Neural cell (in vitro differentiated cells): ENCODE measurements at regions not wholly inside any gene's neighbourhood (a gene's known extent, or its start where the extent isn't known, plus 50 kb on each side); places are given as distances from the start of the nearest gene placed in this dataset.

ENCODE experiments used
- H2AFZ ChIP-seq: fragments of 200-600, 300-800 bp; sonication (generic), shearing (Covaris generic); 2 replicates; pipeline ENCODE4 v1.6.0; 2014; ENCODE audit warnings: low read depth, mild to moderate bottlenecking, antibody characterized with exemption, low read length, moderate library complexity
- H3F3A ChIP-seq: fragments of 200-600 bp; shearing (Covaris generic); 2 replicates; pipeline ENCODE4 v1.6.1; 2016; ENCODE audit warnings: mild to moderate bottlenecking, moderate library complexity, mixed read lengths, antibody characterized with exemption, low read length; ENCODE audit not compliant: insufficient read depth, poor library complexity, severe bottlenecking
- H3K27ac ChIP-seq: fragments of 200-600, 300-800 bp; sonication (generic), shearing (Covaris generic); 2 replicates; pipeline ENCODE4 v1.5.1; 2014; ENCODE audit warnings: mild to moderate bottlenecking, low read length, moderate library complexity
- H3K27me3 ChIP-seq: fragments of 300-800, 200-600 bp; sonication (generic), shearing (Covaris generic); 2 replicates; pipeline ENCODE4 v1.6.0; 2014; ENCODE audit warnings: mild to moderate bottlenecking, low read depth, low read length, moderate library complexity; ENCODE audit not compliant: insufficient read depth
- H3K36me3 ChIP-seq: fragments of 300-800, 200-600 bp; sonication (generic), shearing (Covaris generic); 2 replicates; pipeline ENCODE4 v1.5.1; 2014; ENCODE audit warnings: mild to moderate bottlenecking, antibody characterized with exemption, low read length, moderate library complexity; ENCODE audit not compliant: insufficient read depth
- H3K4me2 ChIP-seq: fragments of 300-800, 200-600 bp; sonication (generic), shearing (Covaris generic); 2 replicates; pipeline ENCODE4 v1.6.0; 2014; ENCODE audit warnings: mild to moderate bottlenecking, low read length
- H3K4me3 ChIP-seq: fragments of 300-800, 200-600 bp; sonication (generic), shearing (Covaris generic); 2 replicates; pipeline ENCODE4 v1.5.1; 2014; ENCODE audit warnings: mild to moderate bottlenecking, low read length, moderate library complexity
- H3K79me2 ChIP-seq: fragments of 200-600 bp; shearing (Covaris generic); replicated peaks from 2 replicates; pipeline ENCODE4 v1.6.0; 2014; ENCODE audit warnings: mild to moderate bottlenecking, low read length, moderate library complexity; ENCODE audit not compliant: insufficient read depth
- H3K9ac ChIP-seq: fragments of 300-800, 200-600 bp; sonication (generic), shearing (Covaris generic); 2 replicates; pipeline ENCODE4 v1.6.1; 2016; ENCODE audit warnings: mild to moderate bottlenecking, low read length, mixed read lengths
- H3K9me2 ChIP-seq: fragments of 200-600 bp; shearing (Covaris generic); 2 replicates; pipeline ENCODE4 v1.6.1; 2016; ENCODE audit warnings: mild to moderate bottlenecking, low read length, mixed read lengths; ENCODE audit not compliant: insufficient read depth
- H3K9me3 ChIP-seq: fragments of 200-600, 300-800 bp; sonication (generic), shearing (Covaris generic); 2 replicates; pipeline ENCODE4 v1.6.1; 2016; ENCODE audit warnings: mild to moderate bottlenecking, mixed run types, low read length, moderate library complexity, mixed read lengths
- H4K20me1 ChIP-seq: fragments of 200-600 bp; shearing (Covaris generic); 2 replicates; pipeline ENCODE4 v1.6.1; 2016; ENCODE audit warnings: mild to moderate bottlenecking, mixed run types; ENCODE audit not compliant: insufficient read depth
- EP300 ChIP-seq: fragments of 450-650 bp; conservative IDR thresholded peaks from 2 replicates; pipeline ENCODE4 v1.6.1; 2014; ENCODE audit warnings: antibody characterized with exemption, mild to moderate bottlenecking, moderate library complexity; ENCODE audit not compliant: poor library complexity, severe bottlenecking
- EZH2 ChIP-seq: fragments of 200-600, 300-800 bp; shearing (Covaris generic), sonication (generic); IDR thresholded peaks from 2 replicates; pipeline ENCODE4 v1.6.1; 2014; ENCODE audit warnings: antibody characterized with exemption, low read length, borderline replicate concordance, mild to moderate bottlenecking; ENCODE audit not compliant: insufficient read depth, poor library complexity, severe bottlenecking
- MXI1 ChIP-seq: fragments of 450-650 bp; conservative IDR thresholded peaks from 2 replicates; pipeline ENCODE4 v1.6.1; 2014; ENCODE audit warnings: antibody characterized with exemption, mild to moderate bottlenecking; ENCODE audit not compliant: poor library complexity, severe bottlenecking
- POLR2AphosphoS5 ChIP-seq: IDR thresholded peaks from 2 replicates; pipeline ENCODE4 v1.6.1; 2012
- RAD21 ChIP-seq: fragments of 450-650 bp; conservative IDR thresholded peaks from 2 replicates; pipeline ENCODE4 v1.6.1; 2014; ENCODE audit warnings: antibody characterized with exemption, mild to moderate bottlenecking, moderate library complexity
- REST ChIP-seq: IDR thresholded peaks from 2 replicates; pipeline ENCODE4 v1.6.1; 2012; ENCODE audit warnings: borderline replicate concordance
- SMC3 ChIP-seq: fragments of 450-650 bp; conservative IDR thresholded peaks from 2 replicates; pipeline ENCODE4 v1.6.1; 2014; ENCODE audit warnings: antibody characterized with exemption, mild to moderate bottlenecking, moderate library complexity; ENCODE audit not compliant: poor library complexity
- TAF1 ChIP-seq: IDR thresholded peaks from 2 replicates; pipeline ENCODE4 v1.6.1; 2012; ENCODE audit warnings: low read depth
- TF ChIP-seq, protein P1 (sequence below): fragments of 450-650 bp; IDR thresholded peaks from 2 replicates; pipeline ENCODE4 v1.5.1; 2014; ENCODE audit warnings: antibody characterized with exemption, mild to moderate bottlenecking, moderate library complexity; ENCODE audit not compliant: poor library complexity, severe bottlenecking

GRCh38 chr3:23099677-23100076 lies 103.5 kb upstream of the UBE2E2 start:
- no peaks in the 10 kb centered on the region for H3F3A ChIP-seq
- H3K9me2 ChIP-seq: no peaks in the 10 kb centered on the region
- no peak overlapping the region for H3K4me3 ChIP-seq
- no peak overlapping the region for H3K27ac ChIP-seq
- no peak for TF ChIP-seq EZH2
- TF ChIP-seq, protein P1, sequence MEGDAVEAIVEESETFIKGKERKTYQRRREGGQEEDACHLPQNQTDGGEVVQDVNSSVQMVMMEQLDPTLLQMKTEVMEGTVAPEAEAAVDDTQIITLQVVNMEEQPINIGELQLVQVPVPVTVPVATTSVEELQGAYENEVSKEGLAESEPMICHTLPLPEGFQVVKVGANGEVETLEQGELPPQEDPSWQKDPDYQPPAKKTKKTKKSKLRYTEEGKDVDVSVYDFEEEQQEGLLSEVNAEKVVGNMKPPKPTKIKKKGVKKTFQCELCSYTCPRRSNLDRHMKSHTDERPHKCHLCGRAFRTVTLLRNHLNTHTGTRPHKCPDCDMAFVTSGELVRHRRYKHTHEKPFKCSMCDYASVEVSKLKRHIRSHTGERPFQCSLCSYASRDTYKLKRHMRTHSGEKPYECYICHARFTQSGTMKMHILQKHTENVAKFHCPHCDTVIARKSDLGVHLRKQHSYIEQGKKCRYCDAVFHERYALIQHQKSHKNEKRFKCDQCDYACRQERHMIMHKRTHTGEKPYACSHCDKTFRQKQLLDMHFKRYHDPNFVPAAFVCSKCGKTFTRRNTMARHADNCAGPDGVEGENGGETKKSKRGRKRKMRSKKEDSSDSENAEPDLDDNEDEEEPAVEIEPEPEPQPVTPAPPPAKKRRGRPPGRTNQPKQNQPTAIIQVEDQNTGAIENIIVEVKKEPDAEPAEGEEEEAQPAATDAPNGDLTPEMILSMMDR: no peak
- no peak for TF ChIP-seq EP300
- no peak for TF ChIP-seq SMC3
- TF ChIP-seq TAF1: no peak
- no peak for TF ChIP-seq RAD21
- TF ChIP-seq POLR2AphosphoS5: no peak
- no peak for TF ChIP-seq REST
- no peak for TF ChIP-seq MXI1
- H2AFZ ChIP-seq: no peak overlapping the region
- H3K9me3 ChIP-seq: no peaks in the 10 kb centered on the region
- H4K20me1 ChIP-seq: no peaks in the 10 kb centered on the region
- no peaks in the 10 kb centered on the region for H3K36me3 ChIP-seq
- no peak overlapping the region for H3K4me2 ChIP-seq
- no peaks in the 10 kb centered on the region for H3K79me2 ChIP-seq
- no peaks in the 10 kb centered on the region for H3K27me3 ChIP-seq
- no peak overlapping the region for H3K9ac ChIP-seq

- Histone ChIP-seq H3K9ac (no peak overlapping the region), H3K36me3 (no peaks in the 10 kb centered on the region), H3K27ac (no peak overlapping the region), H3K79me2 (no peaks in the 10 kb centered on the region), H3K27me3 (no peaks in the 10 kb centered on the region), H4K20me1 (no peaks in the 10 kb centered on the region), H3K9me2 (no peaks in the 10 kb centered on the region), H3K4me2 (no peak overlapping the region), H3K9me3 (no peaks in the 10 kb centered on the region), H2AFZ (no peak overlapping the region), H3K4me3 (no peak overlapping the region), H3F3A (no peaks in the 10 kb centered on the region)
- TF ChIP-seq EZH2 (no peak), RAD21 (no peak), SMC3 (no peak), REST (no peak), EP300 (no peak)
Observed at GRCh38 chr3:23100106-23100505, 103.0 kb upstream of the UBE2E2 start.
